ENCODE measurements at regions not wholly inside any gene's neighbourhood (a gene's known extent, or its start where the extent isn't known, plus 50 kb on each side); places are given as distances from the start of the nearest gene placed in this dataset.

GRCh38 chr10:124220971-124221355 lies 127.6 kb upstream of the CHST15 start:
- no peak for TF ChIP-seq EP300 (IDR thresholded peaks at IDR 0.05; ENCODE audit: borderline replicate concordance in 1 of 2, control insufficient read depth in 1 of 2, low read depth in 2 of 2, low read length in 2 of 2)
- no peak for TF ChIP-seq ZNF592 (IDR thresholded peaks at IDR 0.05)
- TF ChIP-seq SUZ12 (IDR thresholded peaks at IDR 0.05; ENCODE audit: unreplicated experiment): no peak
- no peak for TF ChIP-seq RB1 (IDR thresholded peaks at IDR 0.05; ENCODE audit: borderline replicate concordance)
- TF ChIP-seq TCF12 (IDR thresholded peaks at IDR 0.05; ENCODE audit: low read depth, low read length): no peak
- TF ChIP-seq CTCF (IDR thresholded peaks at IDR 0.05 in 2 of 3, conservative IDR thresholded peaks at IDR 0.05 in 1 of 3; ENCODE audit: control insufficient read depth in 2 of 3, extremely low read depth in 1 of 3, insufficient read depth in 1 of 3, low read depth in 3 of 3, low read length in 3 of 3): no peak
- TF ChIP-seq CREB1 (IDR thresholded peaks at IDR 0.05; ENCODE audit: low read depth): no peak
- no peak for TF ChIP-seq EZH2 (IDR thresholded peaks at IDR 0.05; ENCODE audit: borderline replicate concordance, control insufficient read depth, low read depth, low read length)
- TF ChIP-seq SMC3 (IDR thresholded peaks at IDR 0.05; ENCODE audit: borderline replicate concordance, low read length): no peak
- TF ChIP-seq, protein P1, sequence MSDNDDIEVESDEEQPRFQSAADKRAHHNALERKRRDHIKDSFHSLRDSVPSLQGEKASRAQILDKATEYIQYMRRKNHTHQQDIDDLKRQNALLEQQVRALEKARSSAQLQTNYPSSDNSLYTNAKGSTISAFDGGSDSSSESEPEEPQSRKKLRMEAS (IDR thresholded peaks at IDR 0.05; ENCODE audit: low read depth, low read length): no peak
- no peak for TF ChIP-seq ZNF274 (IDR thresholded peaks at IDR 0.05; ENCODE audit: insufficient read depth, insufficient read length)
- no peak for TF ChIP-seq BACH1 (IDR thresholded peaks at IDR 0.05; ENCODE audit: borderline replicate concordance)
- no peak for TF ChIP-seq CHD4 (IDR thresholded peaks at IDR 0.05)

All from GM12878 (cell line).